CD4-positive, alpha-beta T cell (primary cell): ENCODE measurements at regions not wholly inside any gene's neighbourhood (a gene's known extent, or its start where the extent isn't known, plus 50 kb on each side); places are given as distances from the start of the nearest gene placed in this dataset.

Experiments
- ATAC-seq: fragments of 200-7000 bp; cut with Tn5 transposase; one replicate; pipeline ENCODE4 v1.10.0; 2022; ENCODE audit warnings: mild to moderate bottlenecking; ENCODE audit not compliant: poor library complexity
- CTCF ChIA-PET: fragments of 350-600 bp; sonication (Branson Sonifier 250); formaldehyde crosslinking; loops from one replicate; lab custom pipeline; 2021; ENCODE audit warnings: antibody characterized with exemption, inconsistent platforms; lab: Charles Lee
- POLR2A ChIA-PET: fragments of 350-600 bp; sonication (Branson Sonifier 250); formaldehyde crosslinking; loops from one replicate; lab custom pipeline; 2021; ENCODE audit warnings: antibody characterized with exemption, inconsistent platforms; lab: Charles Lee
- DNase-seq, 14 experiments: peaks; one replicate each; pipeline ENCODE4 v3.0.0-alpha.2; 2013 to 2020; ENCODE audit warnings: mixed read lengths in 2 of 14
- H3K27ac ChIP-seq, 2 donors: one replicate each; pipeline versions ENCODE4 v1.5.1 to v1.7.0; 2013; ENCODE audit warnings: low read length in 2 of 2, low read depth in 1 of 2, mild to moderate bottlenecking in 1 of 2
- H3K27me3 ChIP-seq, 2 experiments: 1 replicate in 1 of 2; 2 replicates in 1 of 2; pipeline versions ENCODE4 v1.6.1 to v1.7.0; 2013; ENCODE audit warnings: low read length in 2 of 2, control low read depth in 1 of 2, mild to moderate bottlenecking in 1 of 2, moderate library complexity in 1 of 2; ENCODE audit not compliant: insufficient read depth in 2 of 2, control insufficient read depth in 1 of 2
- H3K36me3 ChIP-seq: one replicate; pipeline ENCODE4 v1.6.1; 2013; ENCODE audit warnings: low read length, control low read depth; ENCODE audit not compliant: insufficient read depth
- H3K4me1 ChIP-seq: one replicate; pipeline ENCODE4 v1.6.1; 2013; ENCODE audit warnings: low read length, control low read depth; ENCODE audit not compliant: insufficient read depth
- H3K4me3 ChIP-seq: one replicate; pipeline ENCODE4 v1.5.1; 2013; ENCODE audit warnings: mild to moderate bottlenecking, low read length, moderate library complexity
- H3K9me3 ChIP-seq, 2 experiments: 1 replicate in 1 of 2; 2 replicates in 1 of 2; pipeline versions ENCODE4 v1.6.1 to v1.7.0; 2013; ENCODE audit warnings: low read length in 2 of 2, mild to moderate bottlenecking in 2 of 2, control low read depth in 1 of 2, moderate library complexity in 1 of 2; ENCODE audit not compliant: control insufficient read depth in 1 of 2, insufficient read depth in 1 of 2
- H3K27ac Mint-ChIP-seq: one replicate; pipeline ENCODE4 v1.8.0; 2020; ENCODE audit warnings: mixed read lengths
- H3K27me3 Mint-ChIP-seq: one replicate; pipeline ENCODE4 v1.8.0; 2021; ENCODE audit warnings: mixed read lengths
- H3K36me3 Mint-ChIP-seq: one replicate; pipeline ENCODE4 v1.8.0; 2021; ENCODE audit warnings: low read depth, mixed read lengths
- H3K4me1 Mint-ChIP-seq: one replicate; pipeline ENCODE4 v1.8.0; 2021; ENCODE audit warnings: low read depth, mixed read lengths
- H3K4me3 Mint-ChIP-seq: one replicate; pipeline ENCODE4 v1.8.0; 2020; ENCODE audit warnings: mild to moderate bottlenecking, mixed read lengths
- H3K9me3 Mint-ChIP-seq: one replicate; pipeline ENCODE4 v1.8.0; 2020; ENCODE audit warnings: mixed read lengths
- CTCF ChIP-seq: fragments of 200-600 bp; IDR thresholded peaks from one replicate; pipeline ENCODE4 v1.8.0; 2022; ENCODE audit warnings: antibody characterized with exemption, mild to moderate bottlenecking
- intact Hi-C, 2 experiments: fragments of 100-400 bp; cut with DNase I in 1 of 2; cut with micrococcal nuclease in 1 of 2; formaldehyde crosslinking; loops; one replicate each; pipeline versions ENCODE4 v1.15.1 to v1.9.0; 2023 to 2025; cut with DNase I, micrococcal nuclease

GRCh38 chr22:44647141-44647540, 54.9 kb upstream of the PRR5 start:
- Mint-ChIP-seq H3K27ac (no peak overlapping the region), H3K36me3 (no peaks in the 10 kb centered on the region), H3K9me3 (no peaks in the 10 kb centered on the region), H3K4me1 (no peaks in the 10 kb centered on the region), H3K27me3 (no peaks in the 10 kb centered on the region), H3K4me3 (no peak overlapping the region)
- ChIA-PET CTCF (no interaction called here), POLR2A (no interaction called here)
- DNase-seq = no peak
- Histone ChIP-seq H3K4me3 (no peak overlapping the region), H3K27ac (no peak overlapping the region), H3K27me3 (no peaks in the 10 kb centered on the region), H3K36me3 (no peaks in the 10 kb centered on the region), H3K9me3 (no peaks in the 10 kb centered on the region), H3K4me1 (no peaks in the 10 kb centered on the region)
- intact Hi-C loops = no loop called here
- no peak for TF ChIP-seq CTCF
- no peak for ATAC-seq

DNA sequence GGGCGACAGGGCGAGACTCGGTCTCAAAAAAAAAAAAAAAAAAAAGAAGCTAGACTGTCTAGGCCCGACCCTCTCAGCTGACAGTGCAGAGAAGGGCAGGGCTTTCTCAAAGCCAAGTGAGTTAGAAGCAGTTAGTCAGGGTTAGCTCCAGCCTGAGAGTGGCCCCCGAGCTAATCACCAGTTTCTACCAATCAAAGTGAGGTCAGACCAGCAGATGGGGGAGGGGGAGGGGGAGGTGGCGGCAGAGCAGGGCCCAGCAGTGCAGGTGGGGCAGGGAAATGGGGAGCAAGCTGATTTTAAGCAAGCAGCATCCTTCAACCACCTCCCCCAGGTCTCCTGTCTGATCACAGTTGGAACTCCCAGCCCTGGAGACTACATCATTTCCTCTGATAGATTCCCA, 55.3 kb upstream of the PRR5 start:
- no peaks in the 10 kb centered on the region for H3K27me3 ChIP-seq
- no peaks in the 10 kb centered on the region for H3K9me3 Mint-ChIP-seq
- DNase-seq = no peak
- intact Hi-C loops = no loop called here
- H3K4me3 ChIP-seq = no peak overlapping the region
- no peak overlapping the region for H3K27ac Mint-ChIP-seq
- no peaks in the 10 kb centered on the region for H3K27me3 Mint-ChIP-seq
- no peaks in the 10 kb centered on the region for H3K4me1 Mint-ChIP-seq
- H3K36me3 Mint-ChIP-seq = no peaks in the 10 kb centered on the region
- ATAC-seq = no peak
- no peaks in the 10 kb centered on the region for H3K4me1 ChIP-seq
- CTCF ChIA-PET = no interaction called here
- H3K27ac ChIP-seq = no peak overlapping the region
- POLR2A ChIA-PET = no interaction called here
- H3K36me3 ChIP-seq = no peaks in the 10 kb centered on the region
- TF ChIP-seq CTCF = no peak
- no peaks in the 10 kb centered on the region for H3K9me3 ChIP-seq
- H3K4me3 Mint-ChIP-seq = no peak overlapping the region

GRCh38 chr22:44646141-44646540, 55.9 kb upstream of the PRR5 start:
- ChIA-PET POLR2A (no interaction called here), CTCF (no interaction called here)
- Mint-ChIP-seq H3K9me3 (no peaks in the 10 kb centered on the region), H3K36me3 (no peaks in the 10 kb centered on the region), H3K4me1 (no peaks in the 10 kb centered on the region), H3K27ac (no peak overlapping the region), H3K27me3 (no peaks in the 10 kb centered on the region), H3K4me3 (no peak overlapping the region)
- no peak for ATAC-seq
- H3K36me3 ChIP-seq = no peaks in the 10 kb centered on the region
- no peak for TF ChIP-seq CTCF
- no peaks in the 10 kb centered on the region for H3K4me1 ChIP-seq
- H3K27ac ChIP-seq = no peak overlapping the region
- no peaks in the 10 kb centered on the region for H3K27me3 ChIP-seq
- no peaks in the 10 kb centered on the region for H3K9me3 ChIP-seq
- intact Hi-C loops = no loop called here
- no peak for DNase-seq
- no peak overlapping the region for H3K4me3 ChIP-seq
